ENCODE measurements at regions not wholly inside any gene's neighbourhood (a gene's known extent, or its start where the extent isn't known, plus 50 kb on each side); places are given as distances from the start of the nearest gene placed in this dataset.

DNA sequence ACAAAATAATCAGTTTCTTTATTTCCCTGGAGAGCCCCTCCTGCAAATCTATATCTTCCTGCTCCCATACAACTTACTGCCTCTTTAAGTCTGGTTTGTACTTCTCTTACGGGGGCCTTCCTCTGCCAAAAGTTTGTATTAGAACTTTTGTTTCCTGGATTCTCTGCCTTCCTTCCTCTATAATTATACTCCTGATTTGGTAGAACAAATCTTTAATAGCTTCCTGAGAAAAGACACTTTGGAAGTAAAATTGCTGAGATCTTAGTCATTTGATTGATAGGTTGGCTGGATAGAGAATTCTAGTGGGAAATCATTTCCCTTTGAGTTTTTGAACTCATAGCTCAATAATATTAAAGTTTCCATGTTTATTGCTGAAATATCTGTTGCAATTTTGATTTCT lies 499.2 kb downstream of the RAB38 start:
- no peaks in the 10 kb centered on the region for H3K4me1 ChIP-seq
- DNase-seq = no peak
- no peak overlapping the region for H3K27ac ChIP-seq
- intact Hi-C loops (cut with DNase I; ENCODE audit: low total_unique reads) = no loop called here
- H3K27me3 ChIP-seq = no peaks in the 10 kb centered on the region
- H3K4me3 ChIP-seq = no peak overlapping the region
- H3K9me3 ChIP-seq = no peaks in the 10 kb centered on the region
- TF ChIP-seq, protein P1, sequence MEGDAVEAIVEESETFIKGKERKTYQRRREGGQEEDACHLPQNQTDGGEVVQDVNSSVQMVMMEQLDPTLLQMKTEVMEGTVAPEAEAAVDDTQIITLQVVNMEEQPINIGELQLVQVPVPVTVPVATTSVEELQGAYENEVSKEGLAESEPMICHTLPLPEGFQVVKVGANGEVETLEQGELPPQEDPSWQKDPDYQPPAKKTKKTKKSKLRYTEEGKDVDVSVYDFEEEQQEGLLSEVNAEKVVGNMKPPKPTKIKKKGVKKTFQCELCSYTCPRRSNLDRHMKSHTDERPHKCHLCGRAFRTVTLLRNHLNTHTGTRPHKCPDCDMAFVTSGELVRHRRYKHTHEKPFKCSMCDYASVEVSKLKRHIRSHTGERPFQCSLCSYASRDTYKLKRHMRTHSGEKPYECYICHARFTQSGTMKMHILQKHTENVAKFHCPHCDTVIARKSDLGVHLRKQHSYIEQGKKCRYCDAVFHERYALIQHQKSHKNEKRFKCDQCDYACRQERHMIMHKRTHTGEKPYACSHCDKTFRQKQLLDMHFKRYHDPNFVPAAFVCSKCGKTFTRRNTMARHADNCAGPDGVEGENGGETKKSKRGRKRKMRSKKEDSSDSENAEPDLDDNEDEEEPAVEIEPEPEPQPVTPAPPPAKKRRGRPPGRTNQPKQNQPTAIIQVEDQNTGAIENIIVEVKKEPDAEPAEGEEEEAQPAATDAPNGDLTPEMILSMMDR (IDR thresholded peaks at IDR 0.05) = no peak
- no peaks in the 10 kb centered on the region for H3K36me3 ChIP-seq

DNA sequence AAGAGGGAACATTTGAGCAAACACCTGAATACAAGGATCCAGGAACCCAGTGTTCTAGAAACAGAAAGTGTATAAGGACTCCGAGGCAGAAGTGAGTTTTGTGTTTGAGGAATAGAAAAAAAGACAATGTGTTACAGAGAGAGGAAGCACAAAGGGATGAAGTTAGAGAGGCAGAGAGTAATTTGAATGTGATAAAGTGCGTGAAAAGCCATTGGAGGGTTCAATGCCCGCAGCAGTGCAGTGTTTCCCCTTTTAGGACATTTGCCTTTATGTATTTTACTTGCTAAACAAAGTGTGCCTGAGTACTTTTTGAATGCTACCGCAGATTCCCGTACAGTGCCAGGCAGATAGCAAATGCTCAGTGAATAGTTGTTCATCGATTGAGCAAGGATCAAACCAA lies 508.5 kb downstream of the RAB38 start:
- intact Hi-C loops (cut with DNase I; ENCODE audit: low total_unique reads) = no loop called here
- Histone ChIP-seq H3K36me3 (no peaks in the 10 kb centered on the region), H3K27me3 (no peaks in the 10 kb centered on the region), H3K9me3 (no peaks in the 10 kb centered on the region), H3K27ac (no peak overlapping the region), H3K4me1 (no peaks in the 10 kb centered on the region), H3K4me3 (no peak overlapping the region)
- no peak for DNase-seq
- TF ChIP-seq, protein P1 (IDR thresholded peaks at IDR 0.05) = no peak

DNA sequence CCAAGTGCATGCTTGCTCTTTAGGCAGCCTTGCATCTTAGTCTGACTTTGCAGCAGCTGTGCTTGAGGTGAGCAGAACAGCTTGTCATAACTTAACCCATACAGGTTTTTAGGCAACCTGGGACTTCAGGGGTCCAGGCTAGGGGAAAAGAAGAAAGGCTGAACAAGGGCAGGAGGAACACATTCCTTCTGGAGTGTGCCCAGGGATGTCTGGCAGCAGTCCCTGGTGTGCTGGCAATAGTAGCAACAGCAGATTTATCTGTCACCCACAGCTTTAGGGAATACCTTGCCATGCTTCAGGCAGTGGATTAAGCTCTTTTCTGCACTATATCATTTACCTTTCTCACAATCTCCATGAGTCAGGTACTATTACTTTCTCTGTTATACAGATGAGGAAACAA lies 513.0 kb downstream of the RAB38 start:
- intact Hi-C loops (cut with DNase I; ENCODE audit: low total_unique reads) = no loop called here
- DNase-seq = no peak

DNA sequence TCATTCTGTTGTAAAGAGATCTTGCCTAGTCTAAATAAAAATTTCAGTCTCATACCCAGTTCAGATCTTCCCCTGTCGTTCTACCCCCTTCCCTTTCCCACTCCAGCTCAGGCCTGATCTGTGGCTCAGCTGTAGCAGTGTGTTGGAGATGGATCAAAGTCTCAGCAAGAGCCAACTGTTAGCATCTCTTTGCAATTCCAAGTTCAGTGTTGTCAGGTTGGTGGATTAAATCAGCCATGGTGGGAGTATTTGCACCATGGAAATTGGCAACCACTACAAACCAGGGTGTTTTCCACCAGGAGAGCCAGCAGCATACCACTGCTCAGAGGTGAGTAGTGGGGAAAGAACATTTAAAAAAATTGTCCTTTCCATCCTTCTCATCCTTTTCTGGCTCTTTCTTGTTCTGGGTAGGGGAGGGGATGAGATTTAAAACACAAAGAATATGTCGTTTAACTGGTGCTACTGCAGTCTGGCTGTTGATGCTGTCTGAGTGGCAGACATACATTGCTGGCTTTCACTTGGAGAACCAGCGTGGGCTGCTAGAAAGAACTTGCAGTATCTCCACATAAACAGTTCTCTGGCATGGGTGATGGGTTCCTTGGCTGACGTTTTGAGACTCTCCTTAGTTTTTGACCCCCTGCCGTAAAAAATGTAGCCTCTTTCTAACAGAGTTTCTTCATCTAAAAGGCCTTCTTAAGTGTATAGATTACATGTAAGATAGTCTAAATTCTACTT lies 514.1 kb downstream of the RAB38 start:
- TF ChIP-seq, protein P1 (IDR thresholded peaks at IDR 0.05) = no peak
- no peak overlapping the region for H3K4me3 ChIP-seq
- no peak overlapping the region for H3K27ac ChIP-seq

More for the DNA sequence above, 513.0 kb downstream of the RAB38 start:
- Histone ChIP-seq H3K27me3 (no peaks in the 10 kb centered on the region), H3K9me3 (no peaks in the 10 kb centered on the region), H3K4me3 (no peak overlapping the region), H3K4me1 (no peaks in the 10 kb centered on the region), H3K27ac (no peak overlapping the region), H3K36me3 (no peaks in the 10 kb centered on the region)
- TF ChIP-seq, protein P1 (IDR thresholded peaks at IDR 0.05) = no peak

DNA sequence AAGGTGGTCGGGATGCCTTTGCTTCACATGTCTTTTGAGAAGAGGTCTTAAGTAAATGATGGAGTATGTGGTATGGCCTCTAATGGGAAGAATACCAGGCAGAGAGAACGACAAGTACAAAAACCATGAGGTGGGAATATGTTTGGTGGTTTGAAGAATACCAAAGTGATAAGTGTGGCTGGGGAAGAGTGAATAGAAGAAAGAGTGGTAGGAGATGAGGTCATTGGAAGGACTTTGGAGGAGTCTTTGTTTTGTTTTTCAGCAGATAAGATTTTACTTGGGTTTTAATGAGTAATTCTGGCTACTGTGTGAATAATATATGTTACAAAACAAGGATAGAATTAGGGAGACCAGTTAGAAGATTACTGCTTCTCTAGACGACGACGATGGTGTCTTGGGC lies 515.4 kb downstream of the RAB38 start:
- Histone ChIP-seq H3K4me1 (no peaks in the 10 kb centered on the region), H3K4me3 (no peak overlapping the region), H3K36me3 (no peaks in the 10 kb centered on the region), H3K27me3 (no peaks in the 10 kb centered on the region), H3K9me3 (no peaks in the 10 kb centered on the region), H3K27ac (no peak overlapping the region)
- TF ChIP-seq, protein P1 (IDR thresholded peaks at IDR 0.05) = no peak
- intact Hi-C loops (cut with DNase I; ENCODE audit: low total_unique reads) = no loop called here
- no peak for DNase-seq

More for the DNA sequence above, 514.1 kb downstream of the RAB38 start:
- no peak for DNase-seq
- no peaks in the 10 kb centered on the region for H3K9me3 ChIP-seq
- no peaks in the 10 kb centered on the region for H3K36me3 ChIP-seq
- intact Hi-C loops (cut with DNase I; ENCODE audit: low total_unique reads) = no loop called here
- H3K27me3 ChIP-seq = no peaks in the 10 kb centered on the region
- no peaks in the 10 kb centered on the region for H3K4me1 ChIP-seq

Measured in tibial artery (tissue), 4 donors.